TTC549 (cell line): ENCODE measurements at regions not wholly inside any gene's neighbourhood (a gene's known extent, or its start where the extent isn't known, plus 50 kb on each side); places are given as distances from the start of the nearest gene placed in this dataset.

Experiments used
- FAIRE-seq: peaks from 2 replicates; lab custom pipeline; 2012; peaks lifted over from hg19 to GRCh38; lab: Jason Lieb, UNC

GRCh38 chr13:48761256-48761655 lies 107.5 kb downstream of the CYSLTR2 start:
- no peak for FAIRE-seq

GRCh38 chr13:48769107-48769704 lies 115.5 kb downstream of the CYSLTR2 start:
- peak; percentile 91 for FAIRE-seq

GRCh38 chr13:48770372-48770771 lies 116.6 kb downstream of the CYSLTR2 start:
- no peak for FAIRE-seq

GRCh38 chr13:48772908-48773307 lies 119.2 kb downstream of the CYSLTR2 start:
- no peak for FAIRE-seq

GRCh38 chr13:48773531-48774275 lies 120.0 kb downstream of the CYSLTR2 start:
- no peak for FAIRE-seq

- FAIRE-seq: no peak
These were observed 121.6 kb downstream of the CYSLTR2 start for GRCh38 chr13:48775285-48775684.

- FAIRE-seq: no peak
These were observed 122.1 kb downstream of the CYSLTR2 start for GRCh38 chr13:48775804-48776203.

GRCh38 chr13:48776401-48776800 lies 122.7 kb downstream of the CYSLTR2 start:
- no peak for FAIRE-seq

- no peak for FAIRE-seq
These were observed 124.9 kb downstream of the CYSLTR2 start for GRCh38 chr13:48778610-48779009.

- FAIRE-seq: no peak
These were observed 127.1 kb downstream of the CYSLTR2 start for GRCh38 chr13:48780713-48781341.

- no peak for FAIRE-seq
These were observed 128.7 kb downstream of the CYSLTR2 start for GRCh38 chr13:48782429-48782840.

- no peak for FAIRE-seq
These were observed 129.5 kb downstream of the CYSLTR2 start for GRCh38 chr13:48783181-48783630.

GRCh38 chr13:48783695-48784230 lies 130.0 kb downstream of the CYSLTR2 start:
- FAIRE-seq: no peak

GRCh38 chr13:48784916-48785548 lies 131.3 kb downstream of the CYSLTR2 start:
- FAIRE-seq: no peak

- no peak for FAIRE-seq
These were observed 136.5 kb downstream of the CYSLTR2 start for GRCh38 chr13:48790199-48790598.

GRCh38 chr13:48790966-48791365 lies 137.2 kb downstream of the CYSLTR2 start:
- FAIRE-seq: no peak

- no peak for FAIRE-seq
These were observed 143.4 kb downstream of the CYSLTR2 start for GRCh38 chr13:48797127-48797526.

GRCh38 chr13:48797761-48798160 lies 144.0 kb downstream of the CYSLTR2 start:
- no peak for FAIRE-seq

GRCh38 chr13:48798180-48798579 lies 144.5 kb downstream of the CYSLTR2 start:
- no peak for FAIRE-seq

GRCh38 chr13:48801255-48801654 lies 147.5 kb downstream of the CYSLTR2 start:
- no peak for FAIRE-seq

GRCh38 chr13:48804821-48805601 lies 151.3 kb downstream of the CYSLTR2 start:
- no peak for FAIRE-seq

GRCh38 chr13:48806522-48806921 lies 152.8 kb downstream of the CYSLTR2 start:
- FAIRE-seq: no peak
